ENCODE measurements at regions not wholly inside any gene's neighbourhood (a gene's known extent, or its start where the extent isn't known, plus 50 kb on each side); places are given as distances from the start of the nearest gene placed in this dataset.

DNA sequence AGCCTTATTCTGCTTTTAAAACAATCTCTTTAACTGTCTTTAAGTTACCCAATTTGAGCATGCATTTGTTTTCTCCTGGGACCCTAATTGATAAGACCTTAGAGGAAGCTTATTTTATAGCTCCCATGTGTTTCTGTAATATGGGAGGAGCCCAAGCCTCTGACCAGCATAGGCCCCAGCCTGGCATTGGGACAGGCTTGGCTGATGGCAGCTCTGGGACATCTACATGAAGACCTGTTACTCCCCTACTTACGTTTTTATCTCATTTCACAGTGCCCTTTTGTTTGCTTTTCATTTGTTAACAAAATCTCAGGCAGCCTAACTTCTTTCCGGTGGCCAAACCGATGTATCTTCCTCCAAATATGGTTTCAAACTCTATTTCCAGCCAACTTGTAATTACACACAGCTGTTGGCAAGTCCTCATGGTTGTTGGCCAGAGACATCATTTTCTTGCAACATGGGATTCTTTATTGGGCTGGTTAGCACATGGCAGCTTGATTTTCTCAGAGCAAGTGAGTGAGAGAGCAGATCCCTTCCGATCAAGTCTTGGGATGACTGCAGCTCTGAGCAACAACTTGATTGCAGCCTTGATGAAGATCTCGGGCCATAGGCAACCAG lies 1117.5 kb downstream of the AACS start:
- Histone ChIP-seq H3K27me3 (ENCODE audit: control insufficient read depth in 3 of 3, insufficient read depth in 3 of 3, low read depth in 1 of 3, low read length in 3 of 3) (no peaks in the 10 kb centered on the region), H3K27ac (replicated peaks; ENCODE audit: low read length) (no peak overlapping the region), H2BK5ac (ENCODE audit: low read length) (no peak overlapping the region), H3K4me1 (ENCODE audit: control insufficient read depth in 2 of 2, insufficient read depth in 1 of 2, low read depth in 1 of 2, low read length in 2 of 2) (no peaks in the 10 kb centered on the region), H3K4me2 (ENCODE audit: insufficient read depth, low read length, poor library complexity, severe bottlenecking) (no peak overlapping the region), H2BK12ac (ENCODE audit: low read length) (no peak overlapping the region), H2BK120ac (ENCODE audit: low read depth, low read length) (no peak overlapping the region), H3K4me3 (ENCODE audit: low read length in 2 of 2) (no peak overlapping the region), H3K79me1 (ENCODE audit: low read depth, low read length) (no peaks in the 10 kb centered on the region), H3K14ac (ENCODE audit: low read length) (no peak overlapping the region), H3K23ac (ENCODE audit: low read depth, low read length, poor library complexity) (no peak overlapping the region), H3K4ac (ENCODE audit: low read length) (no peak overlapping the region), H3K9me3 (replicated peaks in 1 of 2; ENCODE audit: control insufficient read depth in 2 of 2, insufficient read depth in 1 of 2, low read depth in 1 of 2, low read length in 2 of 2) (no peaks in the 10 kb centered on the region), H2AK5ac (ENCODE audit: low read depth, low read length) (no peak overlapping the region), H2AFZ (ENCODE audit: low read length) (no peak overlapping the region), H3K18ac (ENCODE audit: low read length) (no peak overlapping the region), H3K36me3 (replicated peaks in 1 of 2; ENCODE audit: control insufficient read depth in 2 of 2, insufficient read depth in 2 of 2, low read length in 2 of 2) (no peaks in the 10 kb centered on the region), H3K9ac (ENCODE audit: low read depth, low read length, poor library complexity) (no peak overlapping the region), H4K8ac (ENCODE audit: low read depth, low read length) (no peak overlapping the region), H4K91ac (ENCODE audit: low read depth, low read length, poor library complexity) (no peak overlapping the region), H2BK15ac (ENCODE audit: low read length) (no peak overlapping the region)
- no CpG with 5 or more reads among the region's 5 CpGs for WGBS, 2 donors (ENCODE audit: extremely low coverage in 2 of 2, insufficient read length in 2 of 2, insufficient replicate concordance in 1 of 2)
- DNase-seq (ENCODE audit: low spot score): no peak

DNA sequence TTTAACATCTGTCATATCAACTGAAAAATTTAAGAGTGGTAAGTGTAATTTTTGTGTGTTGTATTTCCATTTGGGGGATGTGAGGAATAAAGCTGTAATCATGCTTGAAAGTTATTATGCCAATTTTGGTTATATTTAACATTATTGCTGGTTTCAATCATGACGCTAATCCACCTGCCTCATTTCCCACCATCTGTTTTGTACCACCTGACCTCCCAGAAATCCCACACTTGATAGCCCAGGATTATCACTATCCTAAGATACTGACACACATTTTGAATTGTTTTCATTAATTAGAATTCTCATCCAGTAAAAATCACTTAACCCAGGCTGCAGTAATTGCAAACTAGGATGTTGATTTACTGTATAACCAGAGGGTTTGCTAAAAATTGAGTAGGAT lies 1119.8 kb downstream of the AACS start:
- Histone ChIP-seq H3K9ac (ENCODE audit: low read depth, low read length, poor library complexity) (no peak overlapping the region), H3K4me2 (ENCODE audit: insufficient read depth, low read length, poor library complexity, severe bottlenecking) (no peak overlapping the region), H3K79me1 (ENCODE audit: low read depth, low read length) (no peaks in the 10 kb centered on the region), H2AK5ac (ENCODE audit: low read depth, low read length) (no peak overlapping the region), H3K9me3 (replicated peaks in 1 of 2; ENCODE audit: control insufficient read depth in 2 of 2, insufficient read depth in 1 of 2, low read depth in 1 of 2, low read length in 2 of 2) (no peaks in the 10 kb centered on the region), H3K4me3 (ENCODE audit: low read length in 2 of 2) (no peak overlapping the region), H3K14ac (ENCODE audit: low read length) (no peak overlapping the region), H3K4me1 (ENCODE audit: control insufficient read depth in 2 of 2, insufficient read depth in 1 of 2, low read depth in 1 of 2, low read length in 2 of 2) (no peaks in the 10 kb centered on the region), H2AFZ (ENCODE audit: low read length) (no peak overlapping the region), H3K18ac (ENCODE audit: low read length) (no peak overlapping the region), H2BK120ac (ENCODE audit: low read depth, low read length) (no peak overlapping the region), H2BK15ac (ENCODE audit: low read length) (no peak overlapping the region), H3K27me3 (ENCODE audit: control insufficient read depth in 3 of 3, insufficient read depth in 3 of 3, low read depth in 1 of 3, low read length in 3 of 3) (peaks cover 0 to 10% (median 4%) of the 10 kb centered on the region in 3 experiments), H3K36me3 (replicated peaks in 1 of 2; ENCODE audit: control insufficient read depth in 2 of 2, insufficient read depth in 2 of 2, low read length in 2 of 2) (no peaks in the 10 kb centered on the region), H4K91ac (ENCODE audit: low read depth, low read length, poor library complexity) (no peak overlapping the region), H4K8ac (ENCODE audit: low read depth, low read length) (no peak overlapping the region), H3K23ac (ENCODE audit: low read depth, low read length, poor library complexity) (no peak overlapping the region), H2BK12ac (ENCODE audit: low read length) (no peak overlapping the region), H2BK5ac (ENCODE audit: low read length) (no peak overlapping the region), H3K4ac (ENCODE audit: low read length) (no peak overlapping the region), H3K27ac (replicated peaks; ENCODE audit: low read length) (no peak overlapping the region)
- WGBS, 2 donors (ENCODE audit: extremely low coverage in 2 of 2, insufficient read length in 2 of 2, insufficient replicate concordance in 1 of 2): no CpG with 5 or more reads among the region's 1 CpG
- DNase-seq (ENCODE audit: low spot score): no peak

DNA sequence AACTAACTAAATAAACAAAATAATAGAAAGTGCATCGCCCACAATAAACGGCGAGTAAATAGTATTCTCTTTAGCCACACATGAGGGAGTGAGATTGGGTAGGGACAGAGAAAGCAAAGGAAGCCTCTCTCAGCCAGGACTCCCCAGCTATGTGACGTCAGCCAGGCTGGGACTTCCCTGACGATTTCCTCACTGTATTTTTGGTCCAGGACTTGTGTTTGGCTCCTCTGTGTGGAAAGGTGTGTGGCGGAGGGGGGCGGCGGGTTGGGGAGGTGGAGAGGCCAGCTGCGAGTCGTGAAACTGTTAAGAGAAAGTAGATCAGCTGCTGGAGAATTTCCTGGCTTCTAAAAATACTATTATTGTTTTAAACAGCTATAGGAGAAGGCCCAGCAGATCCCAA lies 1124.6 kb downstream of the AACS start:
- Histone ChIP-seq H4K91ac (ENCODE audit: low read depth, low read length, poor library complexity) (no peak overlapping the region), H3K27ac (replicated peaks; ENCODE audit: low read length) (no peak overlapping the region), H3K27me3 (ENCODE audit: control insufficient read depth in 3 of 3, insufficient read depth in 3 of 3, low read depth in 1 of 3, low read length in 3 of 3) (peaks cover 6 to 37% (median 31%) of the 10 kb centered on the region in 3 experiments), H2AFZ (ENCODE audit: low read length) (no peak overlapping the region), H3K9ac (ENCODE audit: low read depth, low read length, poor library complexity) (no peak overlapping the region), H2BK5ac (ENCODE audit: low read length) (no peak overlapping the region), H3K4me1 (ENCODE audit: control insufficient read depth in 2 of 2, insufficient read depth in 1 of 2, low read depth in 1 of 2, low read length in 2 of 2) (no peaks in the 10 kb centered on the region), H3K23ac (ENCODE audit: low read depth, low read length, poor library complexity) (no peak overlapping the region), H2BK12ac (ENCODE audit: low read length) (no peak overlapping the region), H3K4me2 (ENCODE audit: insufficient read depth, low read length, poor library complexity, severe bottlenecking) (no peak overlapping the region), H3K4ac (ENCODE audit: low read length) (no peak overlapping the region), H3K4me3 (ENCODE audit: low read length in 2 of 2) (no peak overlapping the region), H3K18ac (ENCODE audit: low read length) (no peak overlapping the region), H2BK15ac (ENCODE audit: low read length) (no peak overlapping the region), H2AK5ac (ENCODE audit: low read depth, low read length) (no peak overlapping the region), H4K8ac (ENCODE audit: low read depth, low read length) (no peak overlapping the region), H3K9me3 (replicated peaks in 1 of 2; ENCODE audit: control insufficient read depth in 2 of 2, insufficient read depth in 1 of 2, low read depth in 1 of 2, low read length in 2 of 2) (no peaks in the 10 kb centered on the region), H3K36me3 (replicated peaks in 1 of 2; ENCODE audit: control insufficient read depth in 2 of 2, insufficient read depth in 2 of 2, low read length in 2 of 2) (no peaks in the 10 kb centered on the region), H2BK120ac (ENCODE audit: low read depth, low read length) (no peak overlapping the region), H3K14ac (ENCODE audit: low read length) (no peak overlapping the region), H3K79me1 (ENCODE audit: low read depth, low read length) (no peaks in the 10 kb centered on the region)
- no CpG with 5 or more reads among the region's 10 CpGs for WGBS, 2 donors (ENCODE audit: extremely low coverage in 2 of 2, insufficient read length in 2 of 2, insufficient replicate concordance in 1 of 2)
- DNase-seq (ENCODE audit: low spot score): no peak

DNA sequence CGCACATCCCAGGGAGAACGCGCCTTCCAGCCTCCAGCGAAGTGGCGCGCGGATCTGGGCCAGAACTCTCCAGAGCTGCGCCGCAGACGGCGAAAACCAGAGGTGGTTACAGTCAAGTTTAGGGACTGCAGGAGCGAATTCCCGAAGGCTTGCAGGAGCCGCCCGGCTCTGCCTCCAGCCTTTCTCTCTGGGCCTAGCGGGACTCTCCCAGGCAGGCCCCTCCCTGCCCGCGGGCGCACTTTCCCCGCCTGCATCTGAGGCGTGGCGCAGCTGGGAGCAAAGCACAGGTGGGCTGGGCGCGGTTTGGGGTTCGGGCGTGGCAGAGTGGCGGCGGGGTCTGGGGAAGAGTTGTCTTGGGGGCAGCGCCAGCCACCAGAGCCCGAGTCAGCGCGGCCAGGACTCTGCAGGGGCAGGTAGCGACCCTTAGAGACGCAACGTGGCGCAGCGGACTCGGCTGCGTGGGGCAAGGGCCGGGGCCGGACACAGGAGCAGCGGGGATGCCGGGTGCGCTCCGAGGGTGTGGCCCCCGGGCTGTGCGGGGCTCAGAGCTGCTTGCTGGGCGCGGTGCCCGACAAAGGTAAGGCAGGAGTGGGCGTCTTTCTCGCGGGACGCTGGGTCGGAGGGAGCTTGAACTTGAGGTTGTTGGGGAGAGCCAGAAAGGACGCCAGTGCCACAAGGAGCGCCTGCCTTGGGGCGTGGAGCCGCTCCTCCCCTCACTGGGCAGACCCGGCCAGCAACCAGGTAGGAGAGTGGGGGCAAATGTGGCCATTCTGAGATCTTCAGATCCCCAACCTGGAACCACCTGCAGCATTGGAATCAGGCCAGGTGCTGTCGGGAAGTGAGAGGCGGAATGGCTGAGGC lies 1126.0 kb downstream of the AACS start:
- H3K18ac ChIP-seq (ENCODE audit: low read length): peak overlapping the region; percentile 13
- no peaks in the 10 kb centered on the region for H3K4me1 ChIP-seq (ENCODE audit: control insufficient read depth in 2 of 2, insufficient read depth in 1 of 2, low read depth in 1 of 2, low read length in 2 of 2)
- H3K4me3 ChIP-seq (ENCODE audit: low read length in 2 of 2): peak overlapping the region in 1 of 2 donors; percentile 69
- peak overlapping the region; percentile 12 for H2AFZ ChIP-seq (ENCODE audit: low read length)
- peak overlapping the region; percentile 50 for H2AK5ac ChIP-seq (ENCODE audit: low read depth, low read length)
- no peak overlapping the region for H4K8ac ChIP-seq (ENCODE audit: low read depth, low read length)
- H2BK5ac ChIP-seq (ENCODE audit: low read length): no peak overlapping the region
- H4K91ac ChIP-seq (ENCODE audit: low read depth, low read length, poor library complexity): no peak overlapping the region
- no peak overlapping the region for H2BK15ac ChIP-seq (ENCODE audit: low read length)
- no CpG with 5 or more reads among the region's 62 CpGs for WGBS, 2 donors (ENCODE audit: extremely low coverage in 2 of 2, insufficient read length in 2 of 2, insufficient replicate concordance in 1 of 2)
- peak; percentile 15 for DNase-seq (ENCODE audit: low spot score)
- no peak overlapping the region for H2BK12ac ChIP-seq (ENCODE audit: low read length)
- no peak overlapping the region for H3K9ac ChIP-seq (ENCODE audit: low read depth, low read length, poor library complexity)
- H3K27ac ChIP-seq (replicated peaks; ENCODE audit: low read length): no peak overlapping the region
- no peaks in the 10 kb centered on the region for H3K9me3 ChIP-seq (replicated peaks in 1 of 2; ENCODE audit: control insufficient read depth in 2 of 2, insufficient read depth in 1 of 2, low read depth in 1 of 2, low read length in 2 of 2)
- H3K79me1 ChIP-seq (ENCODE audit: low read depth, low read length): no peaks in the 10 kb centered on the region
- H3K14ac ChIP-seq (ENCODE audit: low read length): no peak overlapping the region
- no peak overlapping the region for H2BK120ac ChIP-seq (ENCODE audit: low read depth, low read length)
- peak overlapping the region; percentile 92 for H3K4me2 ChIP-seq (ENCODE audit: insufficient read depth, low read length, poor library complexity, severe bottlenecking)
- peak overlapping the region; percentile 13 for H3K23ac ChIP-seq (ENCODE audit: low read depth, low read length, poor library complexity)
- H3K36me3 ChIP-seq (replicated peaks in 1 of 2; ENCODE audit: control insufficient read depth in 2 of 2, insufficient read depth in 2 of 2, low read length in 2 of 2): no peaks in the 10 kb centered on the region
- no peak overlapping the region for H3K4ac ChIP-seq (ENCODE audit: low read length)
- peaks cover 6 to 37% (median 31%) of the 10 kb centered on the region in 3 experiments for H3K27me3 ChIP-seq (ENCODE audit: control insufficient read depth in 3 of 3, insufficient read depth in 3 of 3, low read depth in 1 of 3, low read length in 3 of 3)
